ENCODE measurements at regions not wholly inside any gene's neighbourhood (a gene's known extent, or its start where the extent isn't known, plus 50 kb on each side); places are given as distances from the start of the nearest gene placed in this dataset.

GRCh38 chr4:43822621-43823020, 626.0 kb downstream of the KCTD8 start:
- intact Hi-C loops (cut with DNase I) = no loop called here
- Histone ChIP-seq H3K27me3 (no peaks in the 10 kb centered on the region), H3K4me1 (replicated peaks in 1 of 2) (no peaks in the 10 kb centered on the region), H3K4me3 (no peak overlapping the region), H3K27ac (no peak overlapping the region), H3K36me3 (replicated peaks in 1 of 2) (no peaks in the 10 kb centered on the region), H3K9me3 (replicated peaks in 1 of 3) (no peaks in the 10 kb centered on the region)
- no peak for DNase-seq
- TF ChIP-seq CTCF (IDR thresholded peaks at IDR 0.05) = no peak
- no peak for TF ChIP-seq POLR2A (IDR thresholded peaks at IDR 0.05)
- WGBS, 4 donors = 66 to 78% (median 73%) methylated on average over 2 of the region's 2 CpGs

GRCh38 chr4:43835869-43836268, 612.7 kb downstream of the KCTD8 start:
- H3K9me3 ChIP-seq (replicated peaks in 1 of 3) = no peaks in the 10 kb centered on the region
- H3K4me1 ChIP-seq (replicated peaks in 1 of 2) = no peaks in the 10 kb centered on the region
- no peak for DNase-seq
- no peak overlapping the region for H3K4me3 ChIP-seq
- no peak for TF ChIP-seq POLR2A (IDR thresholded peaks at IDR 0.05)
- TF ChIP-seq CTCF (IDR thresholded peaks at IDR 0.05) = no peak
- H3K36me3 ChIP-seq (replicated peaks in 1 of 2) = no peaks in the 10 kb centered on the region
- no peak overlapping the region for H3K27ac ChIP-seq
- H3K27me3 ChIP-seq = no peaks in the 10 kb centered on the region
- intact Hi-C loops (cut with DNase I) = no loop called here

- H3K9me3 ChIP-seq (replicated peaks in 1 of 3) = no peaks in the 10 kb centered on the region
- H3K27ac ChIP-seq = no peak overlapping the region
- H3K4me3 ChIP-seq = no peak overlapping the region
- TF ChIP-seq POLR2A (IDR thresholded peaks at IDR 0.05) (no peak), CTCF (IDR thresholded peaks at IDR 0.05) (no peak)
- no peaks in the 10 kb centered on the region for H3K36me3 ChIP-seq (replicated peaks in 1 of 2)
- H3K27me3 ChIP-seq = no peaks in the 10 kb centered on the region
- no peaks in the 10 kb centered on the region for H3K4me1 ChIP-seq (replicated peaks in 1 of 2)
- intact Hi-C loops (cut with DNase I) = no loop called here
- DNase-seq = no peak
These were observed 611.4 kb downstream of the KCTD8 start for GRCh38 chr4:43837171-43837570.

- Histone ChIP-seq H3K27me3 (no peaks in the 10 kb centered on the region), H3K4me3 (no peak overlapping the region), H3K9me3 (replicated peaks in 1 of 3) (no peaks in the 10 kb centered on the region), H3K4me1 (replicated peaks in 1 of 2) (no peaks in the 10 kb centered on the region), H3K27ac (no peak overlapping the region), H3K36me3 (replicated peaks in 1 of 2) (no peaks in the 10 kb centered on the region)
- no peak for TF ChIP-seq CTCF (IDR thresholded peaks at IDR 0.05)
- no peak for TF ChIP-seq POLR2A (IDR thresholded peaks at IDR 0.05)
- intact Hi-C loops (cut with DNase I) = no loop called here
- no peak for DNase-seq
These were observed 611.0 kb downstream of the KCTD8 start for GRCh38 chr4:43837604-43838003.

Data from adrenal gland (tissue), 9 donors.